AG04449 (cell line): ENCODE measurements at regions not wholly inside any gene's neighbourhood (a gene's known extent, or its start where the extent isn't known, plus 50 kb on each side); places are given as distances from the start of the nearest gene placed in this dataset.

ENCODE experiments used
- CTCF ChIA-PET: fragments of 350-600 bp; formaldehyde crosslinking; extraction: SDS; loops from one replicate; lab custom pipeline; 2021; ENCODE audit warnings: antibody characterized with exemption; lab: Yijun Ruan, JAX
- POLR2A ChIA-PET: fragments of 400-600, 350-600 bp; formaldehyde crosslinking; extraction: SDS; loops from one replicate; lab custom pipeline; 2020; ENCODE audit warnings: antibody characterized with exemption, inconsistent platforms; lab: Yijun Ruan, JAX
- DNase-seq: peaks from one replicate; pipeline ENCODE4 v3.0.0-alpha.2; 2010; ENCODE audit warnings: low read depth, low spot score
- H3K4me3 ChIP-seq: 2 replicates; pipeline ENCODE4 v1.5.1; 2011; ENCODE audit warnings: low read depth, mild to moderate bottlenecking, control low read depth, low read length
- CTCF ChIP-seq: IDR thresholded peaks from one replicate; pipeline ENCODE4 v1.5.1; 2011; ENCODE audit warnings: mild to moderate bottlenecking, moderate library complexity, low read length, control low read depth, inconsistent platforms; ENCODE audit not compliant: insufficient read depth; ENCODE audit errors: missing control alignments

GRCh38 chr6:43871933-43872332 is 101.9 kb downstream of the VEGFA start:
- no peak overlapping the region for H3K4me3 ChIP-seq
- no peak for DNase-seq
- ChIA-PET CTCF (interaction anchor here (0.9 kb wide), 1 partner anchor 10 kb away, joined by 3 read pairs; no protein-coding TSS in a partner anchor), POLR2A (no interaction called here)
- no peak for TF ChIP-seq CTCF

GRCh38 chr6:43871284-43871683 is 101.3 kb downstream of the VEGFA start:
- H3K4me3 ChIP-seq, result no peak overlapping the region
- POLR2A ChIA-PET, result no interaction called here
- DNase-seq, result no peak
- no peak for TF ChIP-seq CTCF
- CTCF ChIA-PET, result interaction anchor here (0.9 kb wide), 1 partner anchor 11 kb away, joined by 3 read pairs; no protein-coding TSS in a partner anchor

- CTCF ChIA-PET, result no interaction called here
Observed at GRCh38 chr6:43870660-43871061, 100.7 kb downstream of the VEGFA start.

GRCh38 chr6:43869792-43870659 is 100.0 kb downstream of the VEGFA start:
- no peak overlapping the region for H3K4me3 ChIP-seq
- no peak for TF ChIP-seq CTCF
- POLR2A ChIA-PET, result no interaction called here
- no peak for DNase-seq
- CTCF ChIA-PET, result interaction anchor here (0.6 to 1.2 kb wide), 4 partner anchors 10 to 209 kb away, joined by 3 to 4 read pairs (median 4); no protein-coding TSS in a partner anchor

More at GRCh38 chr6:43870660-43871061, 100.7 kb downstream of the VEGFA start:
- DNase-seq, result no peak
- POLR2A ChIA-PET, result no interaction called here
- no peak for TF ChIP-seq CTCF
- no peak overlapping the region for H3K4me3 ChIP-seq

GRCh38 chr6:43869079-43869710 is 99.2 kb downstream of the VEGFA start:
- POLR2A ChIA-PET, result no interaction called here
- H3K4me3 ChIP-seq, result no peak overlapping the region
- no peak for DNase-seq
- no peak for TF ChIP-seq CTCF
- CTCF ChIA-PET, result interaction anchor here (0.9 to 1.2 kb wide), 3 partner anchors 9 to 209 kb away, joined by 4 read pairs; no protein-coding TSS in a partner anchor

GRCh38 chr6:43868467-43868866 is 98.5 kb downstream of the VEGFA start:
- DNase-seq, result no peak
- H3K4me3 ChIP-seq, result no peak overlapping the region
- ChIA-PET POLR2A (no interaction called here), CTCF (no interaction called here)
- TF ChIP-seq CTCF, result no peak
